ENCODE measurements at regions not wholly inside any gene's neighbourhood (a gene's known extent, or its start where the extent isn't known, plus 50 kb on each side); places are given as distances from the start of the nearest gene placed in this dataset.

DNA sequence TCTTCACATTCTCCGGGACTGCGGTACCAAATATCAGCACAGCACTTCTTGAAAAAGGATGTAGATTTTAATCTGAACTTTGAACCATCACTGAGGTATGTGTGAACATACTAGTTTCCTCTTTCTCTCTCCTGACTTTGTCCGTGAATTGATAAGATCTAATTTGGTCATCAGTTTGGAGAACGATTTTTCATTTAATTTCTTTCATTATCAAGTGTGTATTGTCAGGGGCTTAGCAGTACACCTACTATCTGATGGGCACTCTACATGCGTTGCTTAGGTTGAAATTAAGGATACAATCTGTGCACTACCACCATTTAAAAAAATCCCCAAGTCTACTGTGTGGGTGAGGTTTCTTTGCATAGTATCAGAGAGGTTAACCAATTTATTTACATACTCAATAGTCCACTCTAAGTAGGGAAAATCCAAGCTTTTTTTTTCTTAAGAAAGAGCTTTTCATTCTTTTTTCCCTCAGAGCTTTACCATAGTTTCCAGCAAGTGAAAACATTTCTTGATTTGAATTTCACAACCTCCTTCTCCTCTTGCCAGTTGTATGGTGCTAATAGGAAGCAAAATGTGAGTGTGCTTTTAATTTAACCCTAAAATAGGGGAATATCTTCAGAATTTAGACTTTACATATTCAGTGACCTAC is 105.4 kb upstream of the ESR1 start:
- DNase-seq = no peak

DNA sequence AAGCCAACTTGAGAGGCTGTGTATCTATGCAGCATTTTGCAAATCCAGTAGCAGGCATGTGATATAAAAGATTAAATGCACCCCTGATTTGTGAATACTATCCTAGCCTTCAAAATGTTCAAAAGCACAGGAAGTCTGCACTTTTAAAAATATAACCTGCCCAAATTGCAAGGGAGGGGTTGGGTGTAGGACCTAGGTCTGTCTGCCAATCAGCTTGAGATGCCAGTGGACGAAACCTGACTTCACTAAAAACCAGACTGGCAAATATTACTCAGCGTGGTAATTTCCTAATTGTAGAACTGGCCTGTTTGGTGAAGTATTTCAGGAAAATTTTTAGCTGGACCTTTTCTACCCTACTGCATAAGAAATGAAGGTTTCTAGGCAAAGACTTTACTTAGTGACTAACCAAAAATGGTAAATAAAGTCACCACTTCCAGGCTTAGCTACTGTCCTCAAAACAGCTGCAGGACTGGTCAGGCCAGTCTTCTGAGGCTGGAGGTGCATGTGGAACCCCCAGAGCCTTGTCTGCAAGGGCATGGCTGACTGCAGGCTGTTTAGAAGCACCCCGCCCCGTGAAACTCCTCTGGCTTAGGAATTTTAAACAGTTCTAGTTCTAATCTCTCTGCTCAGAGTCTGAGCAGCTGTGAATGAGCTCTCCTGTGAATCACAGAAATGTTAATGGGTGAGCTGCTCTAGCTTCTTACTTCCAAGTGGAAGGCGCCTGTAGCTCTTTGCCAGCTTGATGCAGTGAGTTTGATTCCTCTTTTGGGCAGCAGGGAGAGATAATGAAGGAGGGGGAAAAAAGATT is 104.4 kb upstream of the ESR1 start:
- no peak for DNase-seq

DNA sequence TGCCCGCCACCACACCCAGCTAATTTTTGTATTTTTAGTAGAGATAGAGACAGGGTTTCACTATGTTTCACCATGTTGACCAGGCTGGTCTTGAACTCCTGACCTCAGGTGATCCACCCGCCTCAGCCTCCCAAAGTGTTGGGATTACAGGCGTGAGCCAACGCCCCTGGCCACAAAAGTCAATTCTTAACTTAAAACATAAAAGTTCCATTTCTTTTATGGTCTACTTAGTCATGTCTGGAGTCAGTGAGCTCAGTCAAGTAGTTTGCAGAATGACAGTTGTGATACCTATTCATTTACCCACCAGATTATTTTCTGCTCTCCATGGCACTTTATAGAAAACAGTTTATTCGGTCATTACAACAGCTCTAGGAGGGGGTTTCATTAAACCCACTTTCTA is 103.1 kb upstream of the ESR1 start:
- DNase-seq = no peak

DNA sequence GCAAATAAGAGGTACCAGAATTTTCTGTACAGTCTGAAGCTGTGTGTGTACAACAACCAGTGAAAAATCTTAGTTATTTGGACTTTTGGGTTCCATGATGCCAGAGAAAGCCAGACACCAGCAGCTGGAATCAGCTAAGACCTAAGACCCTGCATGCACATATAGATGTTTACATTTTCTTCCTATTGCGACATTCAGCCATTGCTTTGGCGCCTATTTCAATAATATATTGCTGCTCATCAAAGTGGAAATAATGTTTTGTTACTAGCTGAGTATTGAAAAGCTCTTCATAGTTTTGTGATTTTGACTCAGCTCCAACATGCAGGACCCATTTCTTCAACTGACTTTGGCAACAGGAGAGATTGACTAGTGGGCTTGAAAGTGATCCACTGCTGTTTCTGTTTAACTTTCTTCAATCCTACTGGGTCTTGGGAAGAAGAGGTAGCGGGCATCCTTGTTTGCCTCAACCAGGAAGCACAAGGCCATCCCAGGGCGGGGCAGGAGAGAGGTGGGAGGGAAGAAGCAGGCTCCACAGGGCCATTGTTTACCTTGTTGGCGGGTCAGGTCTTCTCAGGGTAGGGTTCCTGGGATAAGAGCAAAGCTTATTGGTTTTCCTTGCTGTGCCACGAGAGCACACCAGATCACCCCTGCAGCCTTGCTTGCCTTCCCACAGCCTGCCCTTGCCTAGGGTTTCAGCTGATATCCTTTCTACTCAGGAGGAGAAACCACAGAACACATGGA is 101.3 kb upstream of the ESR1 start:
- no peak for DNase-seq

DNA sequence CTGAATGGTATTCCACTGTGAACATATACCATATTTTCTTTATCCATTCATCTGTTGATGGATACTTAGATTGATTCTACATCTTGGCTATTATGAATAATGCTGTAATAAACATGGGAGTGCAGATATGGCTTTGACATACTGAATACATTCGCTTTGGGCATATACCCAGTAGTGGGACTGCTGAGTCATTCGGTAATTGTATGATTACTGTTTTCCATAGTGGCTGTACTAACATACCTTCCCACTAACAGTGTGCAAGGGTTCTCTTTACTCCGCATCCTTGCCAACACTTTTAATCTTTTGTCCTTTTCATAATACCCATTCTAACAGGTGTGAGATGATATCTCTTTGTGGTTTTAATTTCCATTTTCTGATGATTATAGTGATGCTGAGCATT is 98.2 kb upstream of the ESR1 start:
- no peak for DNase-seq

DNA sequence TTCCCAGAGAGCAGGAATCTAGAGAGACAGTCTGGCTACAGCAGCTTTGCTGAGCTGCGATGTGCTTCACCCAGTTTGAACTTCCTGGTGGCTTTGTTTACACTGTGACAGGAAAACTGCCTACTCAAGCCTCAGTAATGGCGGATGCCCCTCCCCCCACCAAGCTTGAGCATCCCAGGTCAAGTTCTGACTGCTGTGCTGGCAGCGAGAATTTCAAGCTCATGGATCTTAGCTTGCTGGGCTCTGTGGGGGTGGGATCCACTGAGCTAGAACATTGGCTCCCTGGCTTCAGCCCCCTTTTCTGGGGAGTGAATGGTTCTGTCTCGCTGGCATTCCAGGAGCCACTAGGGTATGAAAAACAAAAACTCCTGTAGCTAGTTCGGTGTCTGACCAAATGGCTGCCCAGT is 91.0 kb upstream of the ESR1 start:
- DNase-seq = no peak

DNA sequence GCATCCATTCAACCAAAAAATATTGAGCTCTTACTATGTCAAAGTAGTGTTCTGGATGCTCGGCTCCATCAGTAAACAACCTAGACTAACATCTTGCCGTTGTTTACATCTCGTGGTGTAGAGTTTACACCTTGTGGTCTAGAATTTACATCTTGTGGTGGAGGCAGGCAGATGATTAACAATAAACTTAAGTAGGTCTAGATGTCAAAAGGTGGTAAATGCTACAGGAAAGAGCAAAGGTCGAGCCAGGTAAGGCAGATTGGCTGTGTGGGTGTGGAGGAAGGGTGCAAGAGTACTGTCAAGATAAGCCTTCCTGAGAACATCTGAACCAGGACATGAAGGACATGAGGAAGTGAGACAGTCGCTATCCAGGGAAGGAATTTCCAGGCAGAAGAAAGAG is 88.4 kb upstream of the ESR1 start:
- no peak for DNase-seq

DNA sequence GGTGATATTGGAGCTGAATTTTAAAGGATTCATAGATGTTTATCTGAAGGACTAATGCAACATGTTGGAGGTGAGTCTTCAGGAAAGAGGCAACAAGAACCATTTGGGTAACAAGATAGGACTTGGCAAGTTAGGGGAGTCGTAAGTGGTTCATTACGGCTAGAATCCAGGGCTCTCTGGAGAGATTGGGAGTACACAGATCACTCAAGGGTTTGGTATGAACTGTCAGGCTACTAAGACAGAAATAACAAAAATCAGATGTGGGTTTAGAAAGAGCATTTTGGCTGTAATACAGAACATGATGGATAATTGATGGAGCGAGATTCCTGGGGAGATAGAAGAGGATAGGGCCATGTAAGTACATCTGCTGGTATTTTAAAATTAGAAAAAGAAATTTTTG is 86.3 kb upstream of the ESR1 start:
- no peak for DNase-seq

DNA sequence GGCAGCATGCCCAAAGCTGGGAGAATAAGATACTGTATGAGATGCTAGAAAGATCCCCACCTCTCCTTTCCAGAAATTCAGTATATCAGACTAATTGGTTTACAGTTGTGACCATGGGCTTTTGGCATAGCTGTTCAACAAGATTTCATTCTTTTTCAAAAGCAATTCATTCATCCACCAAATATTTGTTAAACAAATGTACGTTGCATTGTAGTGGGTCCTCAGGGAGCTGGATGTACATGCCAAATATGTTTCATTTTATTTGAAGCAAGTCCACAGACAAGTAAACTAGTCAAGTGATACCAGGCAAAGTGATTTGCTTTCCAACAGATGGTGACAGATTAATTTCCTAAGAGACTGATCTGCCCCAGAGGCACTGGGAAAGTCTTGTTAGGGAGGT is 85.8 kb upstream of the ESR1 start:
- no peak for DNase-seq

DNA sequence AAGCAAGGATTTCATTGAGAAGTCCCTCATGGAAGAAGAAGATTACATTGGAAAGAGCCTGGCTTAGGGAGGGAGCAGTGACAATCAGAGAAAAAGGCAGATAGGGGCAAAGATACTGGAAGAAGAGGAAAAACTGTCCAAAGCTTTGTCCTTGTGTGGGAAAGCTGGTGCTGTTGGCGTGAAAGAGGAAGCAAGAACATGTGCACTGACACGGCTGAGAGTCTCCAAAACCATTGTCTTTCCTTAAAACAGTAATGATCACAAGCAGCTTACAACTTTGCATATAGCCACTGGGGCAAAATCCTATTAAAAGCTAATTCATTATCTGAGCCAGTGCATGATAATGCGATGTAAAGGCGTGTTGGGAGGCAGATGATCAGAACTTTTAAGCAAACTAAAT is 85.1 kb upstream of the ESR1 start:
- no peak for DNase-seq

DNA sequence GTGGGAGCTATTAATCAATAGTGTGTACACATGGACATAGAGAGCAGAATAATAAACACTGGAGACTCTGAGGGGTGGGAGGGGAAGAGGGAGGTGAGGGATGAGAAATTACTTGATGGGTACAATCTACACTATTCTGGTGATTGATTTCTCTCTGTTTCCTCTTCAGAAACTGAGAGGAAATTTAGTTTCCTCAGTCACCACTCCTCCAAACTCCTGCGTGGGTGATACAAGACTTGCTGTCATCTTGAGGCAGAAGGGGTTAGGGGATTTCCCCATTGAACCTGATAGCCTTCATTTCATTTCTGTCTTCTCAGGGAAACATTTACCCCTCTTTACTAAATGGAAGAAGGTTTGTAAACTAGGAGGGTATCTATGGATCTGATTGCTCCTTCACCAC is 84.3 kb upstream of the ESR1 start:
- DNase-seq = no peak

DNA sequence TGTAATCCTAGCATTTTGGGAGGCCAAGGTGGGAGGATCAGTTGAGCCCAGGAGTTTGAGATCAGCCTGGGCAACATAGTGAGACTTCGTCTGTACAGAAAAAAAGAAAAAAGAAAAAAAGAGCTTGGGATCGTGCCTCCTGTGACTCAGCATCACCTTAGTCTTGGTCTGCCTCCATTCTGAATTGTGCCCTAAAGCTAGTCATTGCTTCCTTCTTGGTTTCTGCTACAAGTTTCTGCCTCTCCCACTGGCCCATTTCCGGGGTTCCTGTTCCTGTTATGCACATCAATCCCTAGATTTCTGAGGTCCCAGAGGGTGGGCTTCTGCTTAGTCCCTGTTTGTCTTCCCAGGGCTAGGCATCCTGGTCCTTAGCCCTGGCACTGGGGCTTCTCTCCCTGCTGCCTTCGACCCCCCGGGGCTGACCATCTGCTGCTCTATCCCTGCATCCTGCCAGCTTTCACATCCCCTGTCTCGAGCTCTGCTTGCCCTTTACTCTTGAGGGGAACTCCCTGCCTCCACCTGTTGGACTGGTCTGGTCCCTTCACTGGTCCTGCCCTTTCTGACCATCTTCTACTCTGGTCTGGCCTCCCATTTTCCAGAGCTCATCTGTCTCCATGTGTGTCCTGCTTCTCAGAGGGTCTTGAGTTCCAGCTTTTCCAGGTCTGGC is 77.5 kb upstream of the ESR1 start:
- no peak for DNase-seq

DNA sequence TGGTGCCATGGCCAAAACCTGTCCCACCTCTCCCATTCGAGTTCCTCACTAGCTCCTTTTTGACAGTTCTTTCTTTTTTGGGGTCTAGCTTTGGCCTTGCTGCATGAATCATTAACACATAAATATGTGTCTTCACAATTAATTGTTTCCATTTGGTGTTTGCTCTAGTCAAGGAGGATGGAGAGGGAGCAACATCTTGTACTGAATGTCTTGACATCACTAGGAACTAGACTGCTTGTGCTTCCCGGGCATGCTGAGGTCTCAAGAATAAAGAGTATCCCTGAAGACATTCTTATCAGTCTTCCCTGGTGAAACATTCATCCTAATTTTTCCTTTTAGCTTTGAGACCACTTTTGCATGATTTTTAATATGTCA is 77.0 kb upstream of the ESR1 start:
- no peak for DNase-seq

DNA sequence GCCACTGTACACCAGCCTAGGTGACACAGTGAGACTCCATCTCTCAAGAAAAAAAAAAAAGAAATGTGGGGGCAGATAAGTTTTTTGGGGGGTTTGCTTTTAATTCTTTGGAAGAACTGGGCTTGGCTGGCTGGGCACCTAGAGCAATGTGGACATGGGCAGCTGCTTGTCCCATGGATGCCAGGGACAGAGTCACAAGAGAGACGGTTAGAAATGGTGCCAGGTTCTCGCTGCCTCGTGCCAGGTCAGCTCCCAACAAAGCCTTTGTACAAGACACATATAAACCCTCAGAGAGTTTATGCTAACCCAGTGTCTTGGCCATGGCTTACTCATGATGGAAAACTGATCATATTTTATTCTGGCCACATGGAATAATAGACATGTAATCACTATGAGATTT is 76.2 kb upstream of the ESR1 start:
- DNase-seq = no peak

DNA sequence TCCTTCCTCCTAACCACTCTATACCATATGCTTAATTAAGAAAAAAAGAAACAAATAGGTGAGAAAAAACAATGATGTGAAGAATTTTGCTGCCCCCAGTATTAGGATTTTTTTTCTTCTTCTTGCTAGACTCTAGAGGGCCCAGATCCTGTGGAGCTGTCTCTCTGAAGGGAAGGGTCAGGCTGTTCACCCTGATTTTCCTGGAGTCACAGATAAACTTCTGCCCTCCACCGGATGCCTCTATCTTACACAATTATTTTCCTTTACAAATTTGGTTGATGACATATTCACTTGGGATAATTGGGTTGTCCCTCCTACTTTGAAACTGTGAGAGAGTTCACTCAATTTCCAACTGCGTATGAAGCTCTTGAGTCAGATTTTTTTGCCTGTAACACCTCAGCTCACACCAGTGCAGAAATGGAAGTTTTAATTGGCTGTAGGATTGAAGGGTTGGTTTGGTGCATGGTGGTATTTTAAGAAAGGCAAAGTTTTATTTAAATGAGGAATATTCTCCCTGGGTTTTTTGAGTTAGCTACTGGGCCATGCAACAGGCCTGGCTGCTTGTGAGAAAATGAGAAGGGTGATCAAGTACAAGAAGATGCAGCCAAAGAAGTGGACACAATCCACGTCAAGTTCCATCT is 73.7 kb upstream of the ESR1 start:
- DNase-seq = no peak

DNA sequence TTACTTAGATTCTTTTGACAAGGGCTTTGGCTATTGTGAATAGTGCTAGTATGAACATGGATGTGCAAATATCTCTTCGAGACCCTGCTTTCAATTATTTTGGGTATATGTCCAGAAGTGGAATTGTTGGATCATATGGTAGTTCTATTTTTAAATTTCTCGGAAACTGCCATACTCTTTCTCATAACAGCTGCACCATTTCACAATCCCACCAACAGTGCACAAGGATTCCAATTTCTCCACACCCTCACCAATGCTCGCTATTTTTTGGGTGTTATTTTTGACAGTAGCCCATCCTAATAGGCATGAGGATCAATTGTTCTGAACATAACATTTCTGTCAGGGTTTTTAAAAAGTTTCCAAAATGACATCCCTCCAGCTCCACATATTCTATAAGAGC is 69.2 kb upstream of the ESR1 start:
- DNase-seq = no peak

DNA sequence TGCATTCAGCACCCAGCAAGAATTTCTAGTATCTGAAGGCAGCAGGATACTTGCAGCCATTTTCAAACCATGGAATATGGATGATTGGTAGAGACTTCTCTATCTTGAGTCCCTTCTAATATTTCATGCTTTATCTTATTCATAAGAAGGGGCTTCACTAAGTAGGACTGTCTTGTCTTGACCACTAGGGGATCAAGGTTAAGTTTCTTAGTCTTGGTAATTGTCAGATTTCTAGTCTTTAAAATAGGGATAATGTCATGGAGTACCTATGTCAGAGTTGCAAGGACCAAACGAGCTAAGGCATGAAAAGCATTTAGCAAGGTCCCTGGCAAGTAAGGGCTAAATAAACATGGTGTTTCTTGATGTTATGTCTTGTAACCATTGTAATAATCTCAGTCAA is 68.5 kb upstream of the ESR1 start:
- DNase-seq = no peak

DNA sequence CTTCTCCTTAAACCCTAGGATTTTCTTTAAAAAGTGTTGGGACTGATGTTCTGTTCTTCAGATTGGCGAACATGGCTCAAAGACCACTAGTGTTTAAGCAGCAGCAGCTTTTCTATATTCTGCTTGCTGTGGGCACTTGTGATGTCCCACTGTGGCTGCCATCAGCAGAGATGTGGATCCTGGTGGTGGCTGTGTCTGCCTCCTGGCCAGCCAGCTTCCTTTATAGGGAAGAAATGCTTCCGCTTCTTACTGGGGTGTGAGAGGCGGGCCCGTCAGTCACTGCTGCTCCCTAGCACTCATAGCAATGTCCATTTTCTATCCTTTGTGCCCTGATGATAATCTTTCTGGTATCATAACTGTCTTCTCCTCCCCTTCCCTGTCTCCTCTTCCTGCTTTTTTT is 66.7 kb upstream of the ESR1 start:
- no peak for DNase-seq

DNA sequence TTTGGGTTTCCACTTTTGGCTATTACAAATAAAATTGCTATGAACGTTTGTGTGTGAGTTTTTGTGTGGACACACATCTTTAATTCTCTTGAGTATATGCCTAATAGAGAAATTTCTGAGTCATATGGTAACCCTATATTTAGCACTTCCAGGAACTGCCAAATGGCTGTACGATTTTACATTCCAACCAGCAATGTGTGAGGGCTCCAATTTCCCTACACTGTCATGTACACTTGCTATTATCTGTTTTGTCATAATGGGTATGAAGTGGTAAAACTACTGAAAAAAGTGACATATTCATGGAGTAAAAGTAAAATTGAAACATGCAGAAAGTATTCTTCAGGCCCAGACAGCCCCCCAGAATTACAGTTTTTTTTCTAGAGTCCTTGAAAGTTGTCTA is 59.6 kb upstream of the ESR1 start:
- no peak for DNase-seq

DNA sequence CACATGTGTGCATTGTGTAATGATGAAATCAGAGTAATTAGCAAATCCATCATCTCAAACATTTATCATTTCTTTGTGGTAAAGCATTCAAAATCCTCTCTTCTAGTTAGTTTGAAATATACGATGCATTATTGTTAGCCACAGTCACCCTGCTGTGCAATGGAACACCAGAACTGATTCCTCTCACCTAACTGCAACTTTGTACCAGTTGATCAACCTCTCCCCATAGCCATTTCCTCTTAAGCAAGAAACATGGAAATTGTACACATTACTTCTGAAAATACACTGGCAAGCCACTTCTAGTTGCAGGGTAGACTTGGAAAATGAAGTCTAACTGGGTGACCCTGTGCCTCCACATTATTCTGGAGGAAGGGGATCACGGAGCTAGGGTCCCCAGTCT is 58.1 kb upstream of the ESR1 start:
- DNase-seq = peak; percentile 15 to 29

DNA sequence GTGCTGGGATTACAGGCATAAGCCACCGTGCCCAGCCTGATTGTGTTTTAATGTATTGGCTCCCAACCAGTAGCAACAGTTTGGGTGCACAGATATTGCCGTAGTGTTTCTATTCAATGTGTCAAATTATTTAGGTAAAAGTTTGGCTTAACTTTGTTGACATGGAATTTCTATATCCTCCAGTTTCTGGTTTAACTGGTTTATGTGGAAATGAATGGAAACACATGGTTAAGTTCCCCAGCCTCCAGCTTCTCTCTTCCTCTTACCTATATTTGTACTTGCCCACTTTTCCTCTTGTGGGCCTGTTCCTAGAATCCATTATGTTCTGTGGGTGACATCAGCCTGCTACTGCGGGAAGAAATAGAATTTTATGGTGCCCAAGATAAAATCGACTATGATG is 53.9 kb upstream of the ESR1 start:
- DNase-seq = no peak

DNA sequence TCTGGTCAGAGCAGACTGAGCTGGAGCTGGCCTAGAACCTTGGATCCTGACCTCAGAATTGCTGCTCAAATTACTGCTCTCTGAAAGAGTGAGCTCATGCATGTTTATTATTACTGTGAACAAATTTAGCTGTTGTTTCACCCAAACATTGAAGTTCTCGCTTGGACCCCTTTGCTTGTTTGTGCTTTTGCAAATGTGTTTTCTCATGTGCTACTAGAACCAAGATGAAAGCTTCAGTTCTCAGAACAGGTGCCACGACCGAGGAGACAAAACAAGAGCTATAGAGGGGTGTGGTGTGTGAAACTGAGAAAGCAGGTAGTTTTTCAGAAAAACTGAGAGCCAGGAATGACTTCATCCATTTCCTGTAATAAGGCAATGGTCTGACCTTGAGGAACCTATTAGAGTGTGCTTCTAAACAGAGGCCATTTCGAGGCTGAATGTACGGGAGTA is 50.0 kb upstream of the ESR1 start:
- no peak for DNase-seq
